ENCODE measurements at regions not wholly inside any gene's neighbourhood (a gene's known extent, or its start where the extent isn't known, plus 50 kb on each side); places are given as distances from the start of the nearest gene placed in this dataset.

DNA sequence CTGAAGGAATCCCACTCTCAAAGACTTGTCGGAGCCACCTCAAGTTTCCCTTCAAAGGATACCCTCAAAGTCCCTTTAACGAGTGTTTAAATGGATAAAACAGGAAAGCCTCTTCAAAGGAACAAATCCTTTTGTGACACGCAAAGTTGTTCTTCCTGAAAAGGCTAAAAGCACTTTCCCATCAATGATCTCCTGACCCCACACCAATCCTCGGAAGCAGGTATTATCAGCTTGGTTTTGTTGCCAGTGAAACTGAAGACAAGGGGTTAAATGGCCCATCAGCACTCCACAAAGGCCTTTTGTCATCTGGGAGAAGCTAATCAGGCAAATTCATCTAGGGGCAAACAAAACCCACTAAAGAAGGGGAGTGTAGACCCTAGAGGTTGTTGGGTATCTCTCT is 418.0 kb upstream of the ID2 start:
- TF ChIP-seq, protein P1, sequence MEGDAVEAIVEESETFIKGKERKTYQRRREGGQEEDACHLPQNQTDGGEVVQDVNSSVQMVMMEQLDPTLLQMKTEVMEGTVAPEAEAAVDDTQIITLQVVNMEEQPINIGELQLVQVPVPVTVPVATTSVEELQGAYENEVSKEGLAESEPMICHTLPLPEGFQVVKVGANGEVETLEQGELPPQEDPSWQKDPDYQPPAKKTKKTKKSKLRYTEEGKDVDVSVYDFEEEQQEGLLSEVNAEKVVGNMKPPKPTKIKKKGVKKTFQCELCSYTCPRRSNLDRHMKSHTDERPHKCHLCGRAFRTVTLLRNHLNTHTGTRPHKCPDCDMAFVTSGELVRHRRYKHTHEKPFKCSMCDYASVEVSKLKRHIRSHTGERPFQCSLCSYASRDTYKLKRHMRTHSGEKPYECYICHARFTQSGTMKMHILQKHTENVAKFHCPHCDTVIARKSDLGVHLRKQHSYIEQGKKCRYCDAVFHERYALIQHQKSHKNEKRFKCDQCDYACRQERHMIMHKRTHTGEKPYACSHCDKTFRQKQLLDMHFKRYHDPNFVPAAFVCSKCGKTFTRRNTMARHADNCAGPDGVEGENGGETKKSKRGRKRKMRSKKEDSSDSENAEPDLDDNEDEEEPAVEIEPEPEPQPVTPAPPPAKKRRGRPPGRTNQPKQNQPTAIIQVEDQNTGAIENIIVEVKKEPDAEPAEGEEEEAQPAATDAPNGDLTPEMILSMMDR (IDR thresholded peaks at IDR 0.05; ENCODE audit: low read depth, low read length) = no peak

DNA sequence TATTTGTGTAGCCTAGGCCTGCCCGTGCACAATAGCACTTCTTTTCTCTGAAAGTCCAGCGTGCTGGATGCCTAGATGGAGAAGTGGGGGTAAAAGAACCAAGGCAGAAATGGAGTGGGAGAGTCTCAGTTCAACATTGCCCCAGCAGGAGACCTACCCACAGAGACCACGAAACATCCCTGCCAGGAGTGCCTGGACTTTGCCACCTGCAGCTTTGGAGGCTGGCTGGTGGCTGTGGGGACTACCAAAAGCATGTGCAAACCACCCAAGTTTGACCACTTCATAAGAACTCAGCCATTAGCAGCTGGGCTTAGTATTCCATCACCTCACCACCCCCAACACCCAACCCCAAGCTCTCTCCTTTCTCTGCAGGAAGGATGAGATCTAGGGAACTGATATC is 416.9 kb upstream of the ID2 start:
- DNase-seq (ENCODE audit: low read depth in 2 of 2) = no peak
- TF ChIP-seq, protein P1 (IDR thresholded peaks at IDR 0.05; ENCODE audit: low read depth, low read length) = no peak
- no peak overlapping the region for H3K4me3 ChIP-seq (replicated peaks in 1 of 2; ENCODE audit: low read depth in 2 of 2, low read length in 2 of 2)

More for the DNA sequence above, 418.0 kb upstream of the ID2 start:
- DNase-seq (ENCODE audit: low read depth in 2 of 2) = no peak
- H3K4me3 ChIP-seq (replicated peaks in 1 of 2; ENCODE audit: low read depth in 2 of 2, low read length in 2 of 2) = no peak overlapping the region

DNA sequence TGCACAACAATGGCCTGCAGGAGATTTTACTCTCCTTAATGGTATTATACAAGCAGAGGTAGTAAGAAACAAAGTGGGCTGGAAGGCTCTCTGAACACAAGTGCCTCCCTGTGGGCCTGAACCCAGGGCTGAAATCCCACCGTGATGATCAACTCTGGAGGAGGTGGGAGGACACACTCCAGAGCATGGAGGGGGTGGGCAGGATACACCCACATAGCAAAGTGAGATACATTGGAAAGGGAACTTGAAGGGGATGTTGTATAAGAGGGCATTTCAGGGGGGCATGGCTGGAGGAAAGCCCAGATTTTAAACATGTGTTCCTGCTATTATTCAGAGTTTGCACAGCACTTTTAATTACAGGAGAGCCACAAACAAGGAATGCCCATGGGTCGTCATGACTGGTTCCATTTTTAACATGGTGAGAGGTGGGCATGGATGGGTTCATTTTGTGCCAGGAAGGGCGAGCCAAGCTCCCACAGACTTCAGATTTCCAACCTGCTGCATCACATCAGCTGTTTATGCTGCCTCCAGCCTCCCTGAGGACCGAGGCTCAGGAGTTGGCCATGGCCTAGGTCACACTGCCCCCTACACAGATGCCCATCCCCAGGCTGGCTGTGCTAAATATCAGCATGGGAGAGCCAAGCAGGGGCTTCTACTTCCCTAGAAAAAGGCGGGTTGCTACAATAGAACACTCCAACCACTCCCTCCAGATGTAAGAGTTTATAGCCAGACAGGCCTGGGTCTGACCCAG is 416.2 kb upstream of the ID2 start:
- TF ChIP-seq, protein P1 (IDR thresholded peaks at IDR 0.05; ENCODE audit: low read depth, low read length) = no peak
- no peak for DNase-seq (ENCODE audit: low read depth in 2 of 2)
- no peak overlapping the region for H3K4me3 ChIP-seq (replicated peaks in 1 of 2; ENCODE audit: low read depth in 2 of 2, low read length in 2 of 2)

DNA sequence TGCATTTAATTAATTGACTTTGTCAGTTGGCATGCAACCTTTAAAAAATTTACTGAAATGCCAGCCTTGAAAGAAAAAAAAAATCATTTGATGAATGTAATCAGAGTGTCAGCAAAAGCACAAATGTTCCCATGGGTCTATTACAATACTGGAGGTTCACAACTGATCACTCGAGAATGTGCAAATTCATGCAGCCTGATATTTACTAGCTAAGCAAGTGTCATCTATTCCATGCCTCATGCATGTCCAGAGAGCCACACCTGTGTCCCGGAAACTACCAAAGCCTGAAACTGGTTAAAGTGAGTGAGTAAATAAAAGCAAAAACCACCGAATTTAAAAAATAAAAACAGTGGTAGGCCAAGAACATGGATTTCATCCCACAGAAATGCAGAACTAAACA is 415.3 kb upstream of the ID2 start:
- no peak for DNase-seq (ENCODE audit: low read depth in 2 of 2)
- no peak overlapping the region for H3K4me3 ChIP-seq (replicated peaks in 1 of 2; ENCODE audit: low read depth in 2 of 2, low read length in 2 of 2)
- TF ChIP-seq, protein P1 (IDR thresholded peaks at IDR 0.05; ENCODE audit: low read depth, low read length) = no peak

DNA sequence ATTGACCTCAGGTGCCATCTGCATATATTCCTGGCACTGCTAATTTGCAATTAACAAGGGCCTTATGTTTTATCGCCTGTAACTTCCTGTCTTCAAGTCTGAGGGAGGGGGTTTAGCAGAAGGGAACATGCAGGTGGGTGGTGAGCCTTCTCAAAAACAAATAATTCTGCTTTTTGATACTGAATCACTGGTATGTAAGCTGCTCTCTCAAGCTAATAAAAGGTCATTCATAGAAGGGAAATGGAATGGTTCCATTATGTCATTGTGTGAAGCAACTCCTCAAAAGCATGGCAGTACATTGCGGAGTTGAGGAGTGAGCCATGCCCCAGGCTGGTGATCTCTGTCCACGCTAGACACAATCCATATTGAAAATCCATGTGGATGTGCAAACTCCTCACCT is 414.8 kb upstream of the ID2 start:
- DNase-seq (ENCODE audit: low read depth in 2 of 2) = no peak
- H3K4me3 ChIP-seq (replicated peaks in 1 of 2; ENCODE audit: low read depth in 2 of 2, low read length in 2 of 2) = no peak overlapping the region
- TF ChIP-seq, protein P1 (IDR thresholded peaks at IDR 0.05; ENCODE audit: low read depth, low read length) = no peak

DNA sequence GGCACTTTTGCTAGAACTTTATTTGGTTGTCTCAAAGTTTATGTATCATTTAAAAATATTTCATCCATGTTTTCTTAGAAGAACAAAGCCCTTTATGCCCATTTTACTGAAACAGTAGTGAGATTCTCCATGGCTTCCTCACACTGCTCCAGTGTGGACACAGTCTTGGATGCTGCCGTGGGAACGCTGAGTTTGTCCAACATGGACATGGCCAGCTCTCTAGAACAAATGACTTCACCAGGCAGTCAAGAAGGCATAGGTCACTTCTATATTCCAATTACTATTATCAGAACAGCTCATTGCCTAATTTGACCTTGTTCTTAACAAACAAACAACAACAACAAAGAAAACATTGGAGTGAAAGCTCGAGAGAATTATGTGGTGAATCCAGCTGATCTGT is 414.1 kb upstream of the ID2 start:
- H3K4me3 ChIP-seq (replicated peaks in 1 of 2; ENCODE audit: low read depth in 2 of 2, low read length in 2 of 2) = no peak overlapping the region
- DNase-seq (ENCODE audit: low read depth in 2 of 2) = no peak
- TF ChIP-seq, protein P1 (IDR thresholded peaks at IDR 0.05; ENCODE audit: low read depth, low read length) = no peak
